SK-N-SH treated with all-trans-retinoic acid at 6 μM for 48 hours (cell line): ENCODE measurements at regions not wholly inside any gene's neighbourhood (a gene's known extent, or its start where the extent isn't known, plus 50 kb on each side); places are given as distances from the start of the nearest gene placed in this dataset.

Experiments
- ATAC-seq: fragments of 200-7000 bp; cut with Tn5 transposase; 3 replicates; pipeline ENCODE4 v1.9.1; 2020; ENCODE audit warnings: mild to moderate bottlenecking, moderate library complexity
- ARNTL ChIP-seq: fragments of 450-650 bp; formaldehyde crosslinking; IDR thresholded peaks from 2 replicates; pipeline ENCODE4 v1.5.0; 2020; ENCODE audit warnings: low read depth, mild to moderate bottlenecking, moderate library complexity, borderline replicate concordance
- BACH2 ChIP-seq: fragments of 250-450 bp; sonication (Bioruptor Pico); IDR thresholded peaks from 2 replicates; pipeline ENCODE4 v1.9.0; 2021; ENCODE audit warnings: mild to moderate bottlenecking, borderline replicate concordance
- CSDC2 ChIP-seq: fragments of 250-450 bp; sonication (Bioruptor Pico); IDR thresholded peaks from 2 replicates; pipeline ENCODE4 v1.5.0; 2020; ENCODE audit warnings: mild to moderate bottlenecking, moderate library complexity
- ESRRG ChIP-seq: fragments of 250-450 bp; sonication (Bioruptor Pico); IDR thresholded peaks from 2 replicates; pipeline ENCODE4 v1.6.1; 2021; ENCODE audit warnings: mild to moderate bottlenecking
- GLIS3 ChIP-seq: fragments of 250-450 bp; sonication (Bioruptor Pico); IDR thresholded peaks from 2 replicates; pipeline ENCODE4 v1.5.0; 2020; ENCODE audit warnings: mild to moderate bottlenecking, moderate library complexity
- ISL1 ChIP-seq: fragments of 250-450 bp; sonication (Bioruptor Pico); IDR thresholded peaks from 2 replicates; pipeline ENCODE4 v2.1.2; 2022; ENCODE audit warnings: mild to moderate bottlenecking, moderate library complexity
- OSR1 ChIP-seq: fragments of 250-450 bp; sonication (Bioruptor Pico); IDR thresholded peaks from 2 replicates; pipeline ENCODE4 v1.8.0; 2022; ENCODE audit warnings: moderate library complexity, mild to moderate bottlenecking, inconsistent platforms
- PPARA ChIP-seq: fragments of 250-450 bp; sonication (Bioruptor Pico); IDR thresholded peaks from 2 replicates; pipeline ENCODE4 v1.5.0; 2020; ENCODE audit warnings: mild to moderate bottlenecking, borderline replicate concordance
- RARB ChIP-seq: fragments of 250-450 bp; sonication (Bioruptor Pico); IDR thresholded peaks from 2 replicates; pipeline ENCODE4 v1.8.0; 2021; ENCODE audit warnings: mild to moderate bottlenecking, moderate library complexity
- SNAI2 ChIP-seq: fragments of 250-450 bp; sonication (Bioruptor Pico); IDR thresholded peaks from 2 replicates; pipeline ENCODE4 v1.5.0; 2020; ENCODE audit warnings: mild to moderate bottlenecking, moderate library complexity
- TCF4 ChIP-seq: fragments of 250-450 bp; sonication (Bioruptor Pico); IDR thresholded peaks from 2 replicates; pipeline ENCODE4 v1.8.0; 2021; ENCODE audit warnings: mild to moderate bottlenecking, moderate library complexity, borderline replicate concordance
- ZC3H10 ChIP-seq: fragments of 250-450 bp; sonication (Bioruptor Pico); IDR thresholded peaks from 2 replicates; pipeline ENCODE4 v1.5.1; 2021; ENCODE audit warnings: mild to moderate bottlenecking, moderate library complexity
- ZFP3 ChIP-seq: fragments of 250-450 bp; sonication (Bioruptor Pico); IDR thresholded peaks from 2 replicates; pipeline ENCODE4 v1.5.0; 2020; ENCODE audit warnings: mild to moderate bottlenecking, moderate library complexity
- ZFP30 ChIP-seq: fragments of 450-650 bp; formaldehyde crosslinking; IDR thresholded peaks from 2 replicates; pipeline ENCODE4 v1.5.0; 2022; ENCODE audit warnings: mild to moderate bottlenecking, moderate library complexity
- ZNF8 ChIP-seq: fragments of 450-650 bp; formaldehyde crosslinking; IDR thresholded peaks from 2 replicates; pipeline ENCODE4 v1.5.0; 2020; ENCODE audit warnings: mild to moderate bottlenecking, moderate library complexity
- TF ChIP-seq, protein P1 (sequence below): fragments of 250-450 bp; sonication (Bioruptor Pico); IDR thresholded peaks from 2 replicates; pipeline ENCODE4 v1.5.1; 2021; ENCODE audit warnings: mild to moderate bottlenecking, moderate library complexity
- TF ChIP-seq, protein P2 (sequence below): fragments of 250-450 bp; sonication (Bioruptor Pico); IDR thresholded peaks from 2 replicates; pipeline ENCODE4 v1.8.0; 2021; ENCODE audit warnings: low read depth, mild to moderate bottlenecking, moderate library complexity, borderline replicate concordance
- TF ChIP-seq, protein P3 (sequence below): fragments of 250-450 bp; sonication (Bioruptor Pico); IDR thresholded peaks from 2 replicates; pipeline ENCODE4 v1.5.1; 2020; ENCODE audit warnings: low read depth, mild to moderate bottlenecking, moderate library complexity
- TF ChIP-seq, protein P4 (sequence below): fragments of 250-450 bp; sonication (Bioruptor Pico); IDR thresholded peaks from 2 replicates; pipeline ENCODE4 v1.5.0; 2020; ENCODE audit warnings: mild to moderate bottlenecking, moderate library complexity
- TF ChIP-seq, protein P5 (sequence below): fragments of 250-450 bp; sonication (Bioruptor Pico); IDR thresholded peaks from 2 replicates; pipeline ENCODE4 v1.8.0; 2020; ENCODE audit warnings: mild to moderate bottlenecking, moderate library complexity, borderline replicate concordance

DNA sequence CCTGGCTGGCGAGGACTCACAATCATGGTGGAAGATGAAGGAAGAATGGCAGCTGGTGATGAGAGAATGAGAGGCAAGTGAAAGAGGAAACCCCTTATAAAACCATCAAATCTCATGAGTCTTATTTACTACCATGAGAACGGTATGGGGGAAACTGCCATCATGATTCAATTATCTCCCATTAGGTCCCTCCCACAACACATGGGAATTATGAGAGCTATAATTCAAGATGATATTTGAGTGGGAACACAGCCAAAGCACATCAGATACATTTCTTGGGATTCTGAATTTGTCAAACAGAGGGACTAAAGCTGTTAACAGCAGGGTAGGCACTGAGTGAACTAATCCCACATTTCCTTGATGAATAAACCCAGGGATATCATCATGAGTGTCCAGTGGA, 116.2 kb upstream of the PLCB4 start:
- TF ChIP-seq ISL1 (CRISPR knock-in tag) = no peak
- TF ChIP-seq, protein P1, sequence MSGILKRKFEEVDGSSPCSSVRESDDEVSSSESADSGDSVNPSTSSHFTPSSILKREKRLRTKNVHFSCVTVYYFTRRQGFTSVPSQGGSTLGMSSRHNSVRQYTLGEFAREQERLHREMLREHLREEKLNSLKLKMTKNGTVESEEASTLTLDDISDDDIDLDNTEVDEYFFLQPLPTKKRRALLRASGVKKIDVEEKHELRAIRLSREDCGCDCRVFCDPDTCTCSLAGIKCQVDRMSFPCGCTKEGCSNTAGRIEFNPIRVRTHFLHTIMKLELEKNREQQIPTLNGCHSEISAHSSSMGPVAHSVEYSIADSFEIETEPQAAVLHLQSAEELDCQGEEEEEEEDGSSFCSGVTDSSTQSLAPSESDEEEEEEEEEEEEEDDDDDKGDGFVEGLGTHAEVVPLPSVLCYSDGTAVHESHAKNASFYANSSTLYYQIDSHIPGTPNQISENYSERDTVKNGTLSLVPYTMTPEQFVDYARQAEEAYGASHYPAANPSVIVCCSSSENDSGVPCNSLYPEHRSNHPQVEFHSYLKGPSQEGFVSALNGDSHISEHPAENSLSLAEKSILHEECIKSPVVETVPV (CRISPR knock-in tag) = no peak
- no peak for TF ChIP-seq ZC3H10
- TF ChIP-seq, protein P2, sequence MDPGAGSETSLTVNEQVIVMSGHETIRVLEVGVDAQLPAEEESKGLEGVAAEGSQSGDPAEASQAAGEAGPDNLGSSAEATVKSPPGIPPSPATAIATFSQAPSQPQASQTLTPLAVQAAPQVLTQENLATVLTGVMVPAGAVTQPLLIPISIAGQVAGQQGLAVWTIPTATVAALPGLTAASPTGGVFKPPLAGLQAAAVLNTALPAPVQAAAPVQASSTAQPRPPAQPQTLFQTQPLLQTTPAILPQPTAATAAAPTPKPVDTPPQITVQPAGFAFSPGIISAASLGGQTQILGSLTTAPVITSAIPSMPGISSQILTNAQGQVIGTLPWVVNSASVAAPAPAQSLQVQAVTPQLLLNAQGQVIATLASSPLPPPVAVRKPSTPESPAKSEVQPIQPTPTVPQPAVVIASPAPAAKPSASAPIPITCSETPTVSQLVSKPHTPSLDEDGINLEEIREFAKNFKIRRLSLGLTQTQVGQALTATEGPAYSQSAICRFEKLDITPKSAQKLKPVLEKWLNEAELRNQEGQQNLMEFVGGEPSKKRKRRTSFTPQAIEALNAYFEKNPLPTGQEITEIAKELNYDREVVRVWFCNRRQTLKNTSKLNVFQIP = no peak
- TF ChIP-seq TCF4 = no peak
- TF ChIP-seq, protein P3, sequence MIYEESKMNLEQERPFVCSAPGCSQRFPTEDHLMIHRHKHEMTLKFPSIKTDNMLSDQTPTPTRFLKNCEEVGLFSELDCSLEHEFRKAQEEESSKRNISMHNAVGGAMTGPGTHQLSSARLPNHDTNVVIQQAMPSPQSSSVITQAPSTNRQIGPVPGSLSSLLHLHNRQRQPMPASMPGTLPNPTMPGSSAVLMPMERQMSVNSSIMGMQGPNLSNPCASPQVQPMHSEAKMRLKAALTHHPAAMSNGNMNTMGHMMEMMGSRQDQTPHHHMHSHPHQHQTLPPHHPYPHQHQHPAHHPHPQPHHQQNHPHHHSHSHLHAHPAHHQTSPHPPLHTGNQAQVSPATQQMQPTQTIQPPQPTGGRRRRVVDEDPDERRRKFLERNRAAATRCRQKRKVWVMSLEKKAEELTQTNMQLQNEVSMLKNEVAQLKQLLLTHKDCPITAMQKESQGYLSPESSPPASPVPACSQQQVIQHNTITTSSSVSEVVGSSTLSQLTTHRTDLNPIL (CRISPR knock-in tag) = no peak
- TF ChIP-seq SNAI2 (CRISPR knock-in tag) = no peak
- peak; percentile 28; the same call in 2 of the 3 replicates for ATAC-seq

DNA sequence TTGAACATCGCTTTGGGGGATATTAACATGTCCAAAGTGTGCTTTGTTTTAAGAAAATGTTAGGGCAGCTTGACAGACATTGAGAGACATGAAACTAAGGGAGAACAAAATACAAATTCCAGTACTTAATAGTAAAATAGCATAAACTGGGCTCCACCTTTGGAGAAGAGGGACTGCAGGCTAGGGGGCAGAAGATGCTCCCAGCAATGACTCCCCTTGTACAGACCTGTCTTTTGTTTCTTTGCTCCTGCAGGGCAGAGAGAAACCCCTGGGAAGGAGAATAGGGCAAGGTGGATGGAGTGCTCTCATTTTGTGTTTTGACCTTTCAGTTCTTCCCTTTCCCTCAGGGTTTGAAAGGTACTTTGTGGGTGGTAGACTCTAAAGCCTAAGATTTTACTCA, 115.6 kb upstream of the PLCB4 start:
- ATAC-seq = peak; percentile 56; the same call in 1 of the 3 replicates
- TF ChIP-seq ARNTL (CRISPR knock-in tag) = no peak
- TF ChIP-seq RARB (CRISPR knock-in tag) = no peak
- no peak for TF ChIP-seq ZFP3 (CRISPR knock-in tag)
- TF ChIP-seq TCF4 = no peak

DNA sequence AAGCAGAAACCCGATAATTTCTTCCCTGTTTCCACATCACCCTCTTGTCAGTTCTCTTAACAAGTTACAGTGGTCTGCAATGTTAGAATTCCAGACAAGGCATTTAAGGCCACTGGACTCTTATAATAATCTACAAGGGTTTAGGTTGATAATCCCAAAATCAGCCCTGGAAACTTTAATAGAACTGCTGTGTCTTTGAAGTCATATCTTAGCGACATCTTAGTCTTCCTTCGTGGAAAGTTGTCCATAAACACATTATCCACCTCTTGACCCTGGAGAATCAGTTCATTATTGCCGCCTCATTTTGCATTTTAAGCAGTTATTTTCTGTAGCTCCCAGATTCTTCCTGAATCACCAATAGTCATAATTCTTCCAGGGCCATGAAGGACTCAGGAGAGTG, 108.6 kb upstream of the PLCB4 start:
- TF ChIP-seq BACH2 (CRISPR knock-in tag) (no peak), ZNF8 (CRISPR knock-in tag) (no peak), ISL1 (CRISPR knock-in tag) (no peak), ZC3H10 (no peak), ESRRG (no peak), CSDC2 (CRISPR knock-in tag) (no peak), RARB (CRISPR knock-in tag) (no peak), OSR1 (CRISPR knock-in tag) (no peak), ARNTL (CRISPR knock-in tag) (no peak)
- TF ChIP-seq, protein P4, sequence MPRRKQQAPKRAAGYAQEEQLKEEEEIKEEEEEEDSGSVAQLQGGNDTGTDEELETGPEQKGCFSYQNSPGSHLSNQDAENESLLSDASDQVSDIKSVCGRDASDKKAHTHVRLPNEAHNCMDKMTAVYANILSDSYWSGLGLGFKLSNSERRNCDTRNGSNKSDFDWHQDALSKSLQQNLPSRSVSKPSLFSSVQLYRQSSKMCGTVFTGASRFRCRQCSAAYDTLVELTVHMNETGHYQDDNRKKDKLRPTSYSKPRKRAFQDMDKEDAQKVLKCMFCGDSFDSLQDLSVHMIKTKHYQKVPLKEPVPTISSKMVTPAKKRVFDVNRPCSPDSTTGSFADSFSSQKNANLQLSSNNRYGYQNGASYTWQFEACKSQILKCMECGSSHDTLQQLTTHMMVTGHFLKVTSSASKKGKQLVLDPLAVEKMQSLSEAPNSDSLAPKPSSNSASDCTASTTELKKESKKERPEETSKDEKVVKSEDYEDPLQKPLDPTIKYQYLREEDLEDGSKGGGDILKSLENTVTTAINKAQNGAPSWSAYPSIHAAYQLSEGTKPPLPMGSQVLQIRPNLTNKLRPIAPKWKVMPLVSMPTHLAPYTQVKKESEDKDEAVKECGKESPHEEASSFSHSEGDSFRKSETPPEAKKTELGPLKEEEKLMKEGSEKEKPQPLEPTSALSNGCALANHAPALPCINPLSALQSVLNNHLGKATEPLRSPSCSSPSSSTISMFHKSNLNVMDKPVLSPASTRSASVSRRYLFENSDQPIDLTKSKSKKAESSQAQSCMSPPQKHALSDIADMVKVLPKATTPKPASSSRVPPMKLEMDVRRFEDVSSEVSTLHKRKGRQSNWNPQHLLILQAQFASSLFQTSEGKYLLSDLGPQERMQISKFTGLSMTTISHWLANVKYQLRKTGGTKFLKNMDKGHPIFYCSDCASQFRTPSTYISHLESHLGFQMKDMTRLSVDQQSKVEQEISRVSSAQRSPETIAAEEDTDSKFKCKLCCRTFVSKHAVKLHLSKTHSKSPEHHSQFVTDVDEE = no peak
- TF ChIP-seq, protein P5, sequence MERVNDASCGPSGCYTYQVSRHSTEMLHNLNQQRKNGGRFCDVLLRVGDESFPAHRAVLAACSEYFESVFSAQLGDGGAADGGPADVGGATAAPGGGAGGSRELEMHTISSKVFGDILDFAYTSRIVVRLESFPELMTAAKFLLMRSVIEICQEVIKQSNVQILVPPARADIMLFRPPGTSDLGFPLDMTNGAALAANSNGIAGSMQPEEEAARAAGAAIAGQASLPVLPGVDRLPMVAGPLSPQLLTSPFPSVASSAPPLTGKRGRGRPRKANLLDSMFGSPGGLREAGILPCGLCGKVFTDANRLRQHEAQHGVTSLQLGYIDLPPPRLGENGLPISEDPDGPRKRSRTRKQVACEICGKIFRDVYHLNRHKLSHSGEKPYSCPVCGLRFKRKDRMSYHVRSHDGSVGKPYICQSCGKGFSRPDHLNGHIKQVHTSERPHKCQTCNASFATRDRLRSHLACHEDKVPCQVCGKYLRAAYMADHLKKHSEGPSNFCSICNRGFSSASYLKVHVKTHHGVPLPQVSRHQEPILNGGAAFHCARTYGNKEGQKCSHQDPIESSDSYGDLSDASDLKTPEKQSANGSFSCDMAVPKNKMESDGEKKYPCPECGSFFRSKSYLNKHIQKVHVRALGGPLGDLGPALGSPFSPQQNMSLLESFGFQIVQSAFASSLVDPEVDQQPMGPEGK (CRISPR knock-in tag) = no peak
- TF ChIP-seq, protein P2 = no peak
- TF ChIP-seq, all 23 proteins: peak for 0
- ATAC-seq = no peak

DNA sequence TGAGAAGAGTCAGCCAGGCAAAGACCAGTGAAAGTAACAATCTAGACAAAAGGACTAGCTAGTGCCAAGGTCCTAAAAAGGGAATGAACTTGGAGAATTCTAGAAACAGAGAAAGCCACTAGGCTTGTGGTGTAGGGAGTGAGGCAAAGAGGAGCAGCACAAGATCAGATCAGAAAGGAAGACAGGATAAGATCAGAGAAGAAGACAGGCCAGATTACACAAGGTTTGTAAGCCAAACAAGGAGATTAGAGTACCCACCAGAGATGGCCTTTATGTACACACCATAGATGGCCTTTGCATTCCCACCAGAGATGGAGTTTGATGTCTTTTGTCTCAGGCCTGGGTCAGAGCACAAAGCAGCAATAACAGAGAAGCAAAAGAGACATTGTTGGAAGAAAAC, 105.6 kb upstream of the PLCB4 start:
- ATAC-seq = no peak
- TF ChIP-seq ZC3H10 = no peak
- no peak for TF ChIP-seq GLIS3 (CRISPR knock-in tag)
- TF ChIP-seq ISL1 (CRISPR knock-in tag) = no peak
- TF ChIP-seq OSR1 (CRISPR knock-in tag) = no peak
- no peak for TF ChIP-seq TCF4
- TF ChIP-seq ZFP30 = no peak
- TF ChIP-seq ZFP3 (CRISPR knock-in tag) = no peak
- TF ChIP-seq, protein P5 (CRISPR knock-in tag) = no peak
- TF ChIP-seq, protein P3 (CRISPR knock-in tag) = no peak
- no peak for TF ChIP-seq PPARA (CRISPR knock-in tag)
- no peak for TF ChIP-seq ARNTL (CRISPR knock-in tag)
